Kidney (tissue), 13 donors: ENCODE measurements at regions not wholly inside any gene's neighbourhood (a gene's known extent, or its start where the extent isn't known, plus 50 kb on each side); places are given as distances from the start of the nearest gene placed in this dataset.

Experiments
- DNase-seq, 5 donors: peaks; one replicate each; pipeline ENCODE4 v3.0.0-alpha.2; 2013 to 2020
- FAIRE-seq: peaks from 2 replicates; lab custom pipeline; 2012; peaks lifted over from hg19 to GRCh38; lab: Jason Lieb, UNC
- H3K27ac ChIP-seq, 2 donors: one replicate each; pipeline ENCODE4 v1.7.0; 2013; ENCODE audit warnings: low read depth in 2 of 2, low read length in 2 of 2, inconsistent platforms in 1 of 2
- H3K27me3 ChIP-seq: one replicate; pipeline ENCODE4 v1.7.1; 2013; ENCODE audit warnings: low read length, inconsistent platforms; ENCODE audit not compliant: control insufficient read depth, insufficient read depth
- H3K36me3 ChIP-seq, 3 donors: one replicate each; pipeline versions ENCODE4 v1.7.0 to v1.7.1; 2013; ENCODE audit warnings: low read length in 3 of 3, control low read depth in 1 of 3, inconsistent platforms in 1 of 3; ENCODE audit not compliant: insufficient read depth in 3 of 3, control insufficient read depth in 2 of 3
- H3K4me1 ChIP-seq, 3 donors: one replicate each; pipeline versions ENCODE4 v1.7.0 to v1.7.1; 2013; ENCODE audit warnings: low read length in 3 of 3, inconsistent platforms in 1 of 3, low read depth in 1 of 3; ENCODE audit not compliant: control insufficient read depth in 2 of 3, insufficient read depth in 2 of 3
- H3K4me3 ChIP-seq, 3 donors: one replicate each; pipeline versions ENCODE4 v1.7.0 to v1.8.1; 2013; ENCODE audit warnings: low read length in 3 of 3, control low read depth in 1 of 3, inconsistent platforms in 1 of 3
- H3K9ac ChIP-seq, 3 donors: one replicate each; pipeline versions ENCODE4 v1.7.0 to v1.7.1; 2013; ENCODE audit warnings: low read length in 3 of 3, control low read depth in 1 of 3, inconsistent platforms in 1 of 3
- H3K9me3 ChIP-seq, 3 donors: one replicate each; pipeline versions ENCODE4 v1.7.0 to v1.7.1; 2013; ENCODE audit warnings: low read length in 3 of 3, control low read depth in 1 of 3, inconsistent platforms in 1 of 3; ENCODE audit not compliant: control insufficient read depth in 2 of 3, insufficient read depth in 1 of 3
- intact Hi-C: fragments of 100-400 bp; cut with DNase I; formaldehyde crosslinking; loops from one replicate; pipeline ENCODE4 v1.11.1; 2022
- TF ChIP-seq, protein P1 (sequence below): IDR thresholded peaks from 3 replicates; pipeline ENCODE4 v1.5.1; 2012; ENCODE audit warnings: mild to moderate bottlenecking, moderate library complexity, borderline replicate concordance; ENCODE audit not compliant: insufficient read depth; ENCODE audit errors: extremely low read depth
- donor health status: control.
- donor health status: control.
- donor health status: control.
- donor health status: control.
- donor health status: control.
- donor health status: DM: yes; HTN: yes; CAD: no.
- donor health status: Normal renal cell carcinoma (clear cell type).

DNA sequence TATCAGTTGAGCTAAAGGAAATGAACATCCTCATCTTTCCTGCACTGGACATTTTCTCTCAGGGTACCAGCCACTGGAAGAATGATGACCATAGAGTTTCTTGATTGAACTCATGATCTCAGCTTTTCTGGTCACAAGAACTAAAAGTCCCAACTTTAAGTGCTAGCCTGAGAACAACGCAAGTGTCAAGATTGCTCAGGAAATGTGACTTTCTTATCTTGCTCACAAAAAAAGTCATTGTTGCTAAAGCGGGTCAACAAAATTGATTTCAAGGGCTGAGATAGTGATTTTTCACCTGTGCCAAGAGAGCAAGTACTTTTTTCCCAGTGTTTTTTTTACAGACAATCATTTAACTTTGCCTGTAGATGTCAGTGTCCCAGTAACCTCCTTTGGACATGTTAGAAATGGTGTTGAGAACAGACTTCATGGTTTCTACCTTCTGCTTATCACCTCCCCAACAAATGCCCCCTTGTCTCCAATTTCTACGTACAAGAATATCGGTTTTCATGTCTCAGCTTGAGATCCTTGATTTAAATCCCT lies 125.9 kb downstream of the SEMA6D start:
- H3K9me3 ChIP-seq, result no peaks in the 10 kb centered on the region
- DNase-seq, result no peak
- no peaks in the 10 kb centered on the region for H3K4me1 ChIP-seq
- TF ChIP-seq, protein P1, sequence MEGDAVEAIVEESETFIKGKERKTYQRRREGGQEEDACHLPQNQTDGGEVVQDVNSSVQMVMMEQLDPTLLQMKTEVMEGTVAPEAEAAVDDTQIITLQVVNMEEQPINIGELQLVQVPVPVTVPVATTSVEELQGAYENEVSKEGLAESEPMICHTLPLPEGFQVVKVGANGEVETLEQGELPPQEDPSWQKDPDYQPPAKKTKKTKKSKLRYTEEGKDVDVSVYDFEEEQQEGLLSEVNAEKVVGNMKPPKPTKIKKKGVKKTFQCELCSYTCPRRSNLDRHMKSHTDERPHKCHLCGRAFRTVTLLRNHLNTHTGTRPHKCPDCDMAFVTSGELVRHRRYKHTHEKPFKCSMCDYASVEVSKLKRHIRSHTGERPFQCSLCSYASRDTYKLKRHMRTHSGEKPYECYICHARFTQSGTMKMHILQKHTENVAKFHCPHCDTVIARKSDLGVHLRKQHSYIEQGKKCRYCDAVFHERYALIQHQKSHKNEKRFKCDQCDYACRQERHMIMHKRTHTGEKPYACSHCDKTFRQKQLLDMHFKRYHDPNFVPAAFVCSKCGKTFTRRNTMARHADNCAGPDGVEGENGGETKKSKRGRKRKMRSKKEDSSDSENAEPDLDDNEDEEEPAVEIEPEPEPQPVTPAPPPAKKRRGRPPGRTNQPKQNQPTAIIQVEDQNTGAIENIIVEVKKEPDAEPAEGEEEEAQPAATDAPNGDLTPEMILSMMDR, result no peak
- no peak for FAIRE-seq
- H3K27me3 ChIP-seq, result no peaks in the 10 kb centered on the region
- H3K9ac ChIP-seq, result no peak overlapping the region
- H3K27ac ChIP-seq, result no peak overlapping the region
- H3K4me3 ChIP-seq, result no peak overlapping the region
- no peaks in the 10 kb centered on the region for H3K36me3 ChIP-seq
- intact Hi-C loops, result no loop called here

DNA sequence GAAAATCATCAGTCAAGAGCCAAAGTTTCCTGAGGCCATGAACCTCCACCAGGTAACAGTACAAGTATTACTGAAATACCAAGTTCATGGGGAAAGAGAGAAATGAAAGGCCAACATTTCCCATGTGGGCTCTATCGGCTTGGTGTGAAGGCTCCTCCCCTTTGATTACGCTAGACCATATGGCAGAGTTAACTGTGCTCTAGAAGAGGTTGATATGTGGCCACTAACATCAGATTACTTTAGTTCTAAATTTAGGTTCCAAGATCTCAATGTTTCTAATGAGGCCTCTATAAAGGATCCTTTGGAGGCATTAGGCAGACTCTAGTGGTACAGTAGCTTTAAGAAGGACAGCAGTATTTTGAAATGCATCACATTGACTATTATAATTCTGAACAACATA lies 127.1 kb downstream of the SEMA6D start:
- Histone ChIP-seq H3K27ac (no peak overlapping the region), H3K9me3 (no peaks in the 10 kb centered on the region), H3K27me3 (no peaks in the 10 kb centered on the region), H3K36me3 (no peaks in the 10 kb centered on the region), H3K4me1 (no peaks in the 10 kb centered on the region), H3K9ac (no peak overlapping the region), H3K4me3 (no peak overlapping the region)
- intact Hi-C loops, result no loop called here
- DNase-seq (no peak), FAIRE-seq (no peak)
- TF ChIP-seq, protein P1, result no peak

DNA sequence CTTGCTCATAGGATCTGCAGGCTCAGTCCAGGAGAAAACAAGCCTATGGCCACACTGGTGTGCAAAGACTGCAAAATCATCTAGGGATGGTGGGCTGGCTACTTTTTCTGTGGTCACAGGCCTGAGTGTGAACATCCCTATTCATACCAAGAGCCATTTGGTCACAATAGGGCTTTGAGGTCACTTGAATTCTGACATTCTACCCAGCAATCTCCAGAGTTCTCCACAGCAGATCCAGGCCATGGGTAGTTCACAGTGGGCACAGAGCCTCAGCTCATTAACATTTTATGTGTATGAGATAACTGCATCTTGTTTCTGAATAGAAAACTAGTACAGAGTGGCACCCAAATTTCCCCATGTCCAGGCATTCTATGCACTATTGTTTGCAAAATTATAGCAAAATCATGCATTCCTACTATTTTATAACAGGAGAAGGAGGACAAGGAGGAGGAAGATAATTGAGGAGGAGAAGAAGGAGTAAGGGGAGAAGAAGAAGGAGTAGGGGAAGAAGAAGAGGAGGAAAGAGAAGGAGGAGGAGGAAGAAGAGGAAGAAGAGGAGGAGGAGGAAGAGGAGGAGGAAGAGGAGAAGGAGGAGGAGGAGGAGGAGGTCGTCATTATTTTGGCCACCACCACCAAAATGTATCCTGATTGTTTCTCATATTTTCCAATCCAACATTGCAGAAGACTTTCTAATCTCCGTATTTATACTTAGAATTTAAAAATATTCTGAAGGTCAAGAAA lies 129.0 kb downstream of the SEMA6D start:
- Histone ChIP-seq H3K9me3 (no peaks in the 10 kb centered on the region), H3K4me1 (no peaks in the 10 kb centered on the region), H3K4me3 (no peak overlapping the region), H3K9ac (no peak overlapping the region), H3K36me3 (no peaks in the 10 kb centered on the region), H3K27ac (no peak overlapping the region), H3K27me3 (no peaks in the 10 kb centered on the region)
- FAIRE-seq (no peak), DNase-seq (no peak)
- intact Hi-C loops, result no loop called here
- TF ChIP-seq, protein P1, result no peak
